ENCODE measurements at regions not wholly inside any gene's neighbourhood (a gene's known extent, or its start where the extent isn't known, plus 50 kb on each side); places are given as distances from the start of the nearest gene placed in this dataset.

- TF ChIP-seq, protein P1, sequence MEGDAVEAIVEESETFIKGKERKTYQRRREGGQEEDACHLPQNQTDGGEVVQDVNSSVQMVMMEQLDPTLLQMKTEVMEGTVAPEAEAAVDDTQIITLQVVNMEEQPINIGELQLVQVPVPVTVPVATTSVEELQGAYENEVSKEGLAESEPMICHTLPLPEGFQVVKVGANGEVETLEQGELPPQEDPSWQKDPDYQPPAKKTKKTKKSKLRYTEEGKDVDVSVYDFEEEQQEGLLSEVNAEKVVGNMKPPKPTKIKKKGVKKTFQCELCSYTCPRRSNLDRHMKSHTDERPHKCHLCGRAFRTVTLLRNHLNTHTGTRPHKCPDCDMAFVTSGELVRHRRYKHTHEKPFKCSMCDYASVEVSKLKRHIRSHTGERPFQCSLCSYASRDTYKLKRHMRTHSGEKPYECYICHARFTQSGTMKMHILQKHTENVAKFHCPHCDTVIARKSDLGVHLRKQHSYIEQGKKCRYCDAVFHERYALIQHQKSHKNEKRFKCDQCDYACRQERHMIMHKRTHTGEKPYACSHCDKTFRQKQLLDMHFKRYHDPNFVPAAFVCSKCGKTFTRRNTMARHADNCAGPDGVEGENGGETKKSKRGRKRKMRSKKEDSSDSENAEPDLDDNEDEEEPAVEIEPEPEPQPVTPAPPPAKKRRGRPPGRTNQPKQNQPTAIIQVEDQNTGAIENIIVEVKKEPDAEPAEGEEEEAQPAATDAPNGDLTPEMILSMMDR (conservative IDR thresholded peaks at IDR 0.05; ENCODE audit: low read depth in 2 of 2): no peak
- TF ChIP-seq, protein P2, sequence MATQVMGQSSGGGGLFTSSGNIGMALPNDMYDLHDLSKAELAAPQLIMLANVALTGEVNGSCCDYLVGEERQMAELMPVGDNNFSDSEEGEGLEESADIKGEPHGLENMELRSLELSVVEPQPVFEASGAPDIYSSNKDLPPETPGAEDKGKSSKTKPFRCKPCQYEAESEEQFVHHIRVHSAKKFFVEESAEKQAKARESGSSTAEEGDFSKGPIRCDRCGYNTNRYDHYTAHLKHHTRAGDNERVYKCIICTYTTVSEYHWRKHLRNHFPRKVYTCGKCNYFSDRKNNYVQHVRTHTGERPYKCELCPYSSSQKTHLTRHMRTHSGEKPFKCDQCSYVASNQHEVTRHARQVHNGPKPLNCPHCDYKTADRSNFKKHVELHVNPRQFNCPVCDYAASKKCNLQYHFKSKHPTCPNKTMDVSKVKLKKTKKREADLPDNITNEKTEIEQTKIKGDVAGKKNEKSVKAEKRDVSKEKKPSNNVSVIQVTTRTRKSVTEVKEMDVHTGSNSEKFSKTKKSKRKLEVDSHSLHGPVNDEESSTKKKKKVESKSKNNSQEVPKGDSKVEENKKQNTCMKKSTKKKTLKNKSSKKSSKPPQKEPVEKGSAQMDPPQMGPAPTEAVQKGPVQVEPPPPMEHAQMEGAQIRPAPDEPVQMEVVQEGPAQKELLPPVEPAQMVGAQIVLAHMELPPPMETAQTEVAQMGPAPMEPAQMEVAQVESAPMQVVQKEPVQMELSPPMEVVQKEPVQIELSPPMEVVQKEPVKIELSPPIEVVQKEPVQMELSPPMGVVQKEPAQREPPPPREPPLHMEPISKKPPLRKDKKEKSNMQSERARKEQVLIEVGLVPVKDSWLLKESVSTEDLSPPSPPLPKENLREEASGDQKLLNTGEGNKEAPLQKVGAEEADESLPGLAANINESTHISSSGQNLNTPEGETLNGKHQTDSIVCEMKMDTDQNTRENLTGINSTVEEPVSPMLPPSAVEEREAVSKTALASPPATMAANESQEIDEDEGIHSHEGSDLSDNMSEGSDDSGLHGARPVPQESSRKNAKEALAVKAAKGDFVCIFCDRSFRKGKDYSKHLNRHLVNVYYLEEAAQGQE (IDR thresholded peaks at IDR 0.05; ENCODE audit: unreplicated experiment): no peak
- TF ChIP-seq POLR2AphosphoS5 (IDR thresholded peaks at IDR 0.05; ENCODE audit: low read depth): no peak
- TF ChIP-seq EZH2 (IDR thresholded peaks at IDR 0.05; ENCODE audit: low read depth, unreplicated experiment): no peak
- TF ChIP-seq CREB1 (CRISPR knock-in tag; IDR thresholded peaks at IDR 0.05; ENCODE audit: low read depth): no peak
- no peak for TF ChIP-seq STAT1 (IDR thresholded peaks at IDR 0.05; ENCODE audit: unreplicated experiment)
- TF ChIP-seq EZH2phosphoT487 (IDR thresholded peaks at IDR 0.05; ENCODE audit: unreplicated experiment): no peak
- no peak for TF ChIP-seq NANOG (IDR thresholded peaks at IDR 0.05; ENCODE audit: borderline replicate concordance)
- TF ChIP-seq JUNB (IDR thresholded peaks at IDR 0.05; ENCODE audit: unreplicated experiment): no peak
Observed at GRCh38 chr14:53615252-53615651, 341.4 kb downstream of the BMP4 start.

Data from GM23338 (cell line).